Fibroblast of villous mesenchyme (primary cell): ENCODE measurements at regions not wholly inside any gene's neighbourhood (a gene's known extent, or its start where the extent isn't known, plus 50 kb on each side); places are given as distances from the start of the nearest gene placed in this dataset.

Source experiments
- DNase-seq: peaks from one replicate; pipeline ENCODE4 v3.0.0-alpha.2; 2010; ENCODE audit warnings: low read depth
- H3K4me3 ChIP-seq: 2 replicates; pipeline ENCODE4 v1.5.1; 2011; ENCODE audit warnings: low read depth, mild to moderate bottlenecking, low read length
- TF ChIP-seq, protein P1 (sequence below): IDR thresholded peaks from 2 replicates; pipeline ENCODE4 v1.5.1; 2012; ENCODE audit warnings: low read depth, mild to moderate bottlenecking, low read length; ENCODE audit not compliant: insufficient read depth

GRCh38 chr7:22066522-22066921 is 120.8 kb upstream of the CDCA7L start:
- DNase-seq, result no peak
- H3K4me3 ChIP-seq, result no peak overlapping the region
- TF ChIP-seq, protein P1, sequence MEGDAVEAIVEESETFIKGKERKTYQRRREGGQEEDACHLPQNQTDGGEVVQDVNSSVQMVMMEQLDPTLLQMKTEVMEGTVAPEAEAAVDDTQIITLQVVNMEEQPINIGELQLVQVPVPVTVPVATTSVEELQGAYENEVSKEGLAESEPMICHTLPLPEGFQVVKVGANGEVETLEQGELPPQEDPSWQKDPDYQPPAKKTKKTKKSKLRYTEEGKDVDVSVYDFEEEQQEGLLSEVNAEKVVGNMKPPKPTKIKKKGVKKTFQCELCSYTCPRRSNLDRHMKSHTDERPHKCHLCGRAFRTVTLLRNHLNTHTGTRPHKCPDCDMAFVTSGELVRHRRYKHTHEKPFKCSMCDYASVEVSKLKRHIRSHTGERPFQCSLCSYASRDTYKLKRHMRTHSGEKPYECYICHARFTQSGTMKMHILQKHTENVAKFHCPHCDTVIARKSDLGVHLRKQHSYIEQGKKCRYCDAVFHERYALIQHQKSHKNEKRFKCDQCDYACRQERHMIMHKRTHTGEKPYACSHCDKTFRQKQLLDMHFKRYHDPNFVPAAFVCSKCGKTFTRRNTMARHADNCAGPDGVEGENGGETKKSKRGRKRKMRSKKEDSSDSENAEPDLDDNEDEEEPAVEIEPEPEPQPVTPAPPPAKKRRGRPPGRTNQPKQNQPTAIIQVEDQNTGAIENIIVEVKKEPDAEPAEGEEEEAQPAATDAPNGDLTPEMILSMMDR, result no peak

- TF ChIP-seq, protein P1, result no peak
- no peak overlapping the region for H3K4me3 ChIP-seq
- no peak for DNase-seq
Measured at GRCh38 chr7:22064816-22065215, 119.1 kb upstream of the CDCA7L start.

DNA sequence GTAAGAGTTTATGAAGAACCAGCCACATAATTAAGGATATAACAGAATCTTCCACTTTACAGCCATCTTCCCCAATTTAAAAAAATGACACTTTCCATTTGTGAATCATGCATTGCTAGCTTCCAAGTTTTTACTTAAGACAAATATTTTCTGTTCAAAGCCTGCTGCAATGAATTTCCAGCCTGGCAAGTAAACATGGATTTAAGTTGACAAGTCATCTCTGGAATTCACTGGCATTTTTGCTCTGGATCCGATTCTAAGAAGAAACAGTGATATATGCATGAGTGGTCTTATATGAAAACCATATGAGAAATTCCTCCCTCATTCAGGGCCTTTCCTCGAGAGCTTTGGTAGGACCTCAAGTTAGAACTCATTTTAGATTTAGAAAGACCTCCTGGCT is 116.1 kb upstream of the CDCA7L start:
- no peak for DNase-seq
- TF ChIP-seq, protein P1, result no peak
- H3K4me3 ChIP-seq, result no peak overlapping the region

DNA sequence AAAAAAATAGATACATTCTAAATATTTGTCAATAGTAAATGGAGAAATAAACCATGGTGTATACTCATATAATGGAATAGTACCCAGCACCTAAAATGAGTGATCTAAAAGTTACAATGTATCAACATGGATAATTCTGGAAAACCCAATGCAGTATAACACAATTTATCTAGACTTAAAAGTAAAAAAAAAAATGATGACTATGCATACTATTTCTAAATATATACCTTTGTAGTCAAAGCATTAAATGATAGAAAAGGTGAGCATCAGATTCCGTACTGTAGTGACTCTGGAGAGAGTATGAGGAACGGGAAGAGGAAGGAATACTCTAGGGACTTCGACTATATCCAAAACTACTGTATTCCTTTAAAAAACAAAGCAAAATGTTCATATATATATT is 115.2 kb upstream of the CDCA7L start:
- DNase-seq, result no peak
- TF ChIP-seq, protein P1, result no peak
- H3K4me3 ChIP-seq, result no peak overlapping the region

- TF ChIP-seq, protein P1, result no peak
- H3K4me3 ChIP-seq, result no peak overlapping the region
- no peak for DNase-seq
Measured at GRCh38 chr7:22060197-22060596, 114.5 kb upstream of the CDCA7L start.

- TF ChIP-seq, protein P1, result no peak
- DNase-seq, result no peak
- H3K4me3 ChIP-seq, result no peak overlapping the region
Measured at GRCh38 chr7:22055226-22055625, 109.5 kb upstream of the CDCA7L start.

DNA sequence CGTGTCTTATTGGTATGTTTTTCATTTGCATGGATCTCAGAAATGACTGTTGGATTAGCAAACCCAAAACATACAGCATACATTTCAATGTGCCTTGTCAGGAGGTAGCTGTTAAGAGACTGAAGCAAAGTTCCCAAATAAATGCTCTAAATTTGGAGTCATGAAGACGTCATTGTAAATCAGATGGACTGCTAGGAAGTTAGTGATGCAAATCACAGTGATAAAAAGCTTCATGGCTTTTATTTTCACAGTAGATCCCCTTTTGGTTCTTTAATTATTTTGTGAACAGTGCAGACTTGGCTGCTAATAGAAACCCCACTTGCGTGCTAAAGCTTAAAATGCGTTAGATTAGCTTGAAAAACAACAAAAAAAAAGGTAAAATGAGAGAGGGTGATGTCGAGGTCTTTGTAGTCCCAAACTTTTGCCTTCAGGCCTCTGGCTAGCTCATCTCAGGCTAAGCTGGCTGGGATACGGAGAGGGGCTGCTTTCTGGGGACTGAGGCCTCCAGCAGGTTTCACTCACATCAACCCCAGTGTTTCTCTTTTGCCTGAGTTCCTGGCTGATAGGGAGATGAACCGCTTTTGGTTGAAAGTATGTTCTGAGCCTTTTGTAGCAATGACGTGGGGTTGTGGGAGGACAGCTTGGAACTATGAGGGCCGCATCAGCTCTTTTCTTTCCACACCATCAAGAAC is 107.1 kb upstream of the CDCA7L start:
- DNase-seq, result no peak
- TF ChIP-seq, protein P1, result no peak

More for the DNA sequence above, 107.1 kb upstream of the CDCA7L start:
- no peak overlapping the region for H3K4me3 ChIP-seq
